ENCODE measurements at regions not wholly inside any gene's neighbourhood (a gene's known extent, or its start where the extent isn't known, plus 50 kb on each side); places are given as distances from the start of the nearest gene placed in this dataset.

DNA sequence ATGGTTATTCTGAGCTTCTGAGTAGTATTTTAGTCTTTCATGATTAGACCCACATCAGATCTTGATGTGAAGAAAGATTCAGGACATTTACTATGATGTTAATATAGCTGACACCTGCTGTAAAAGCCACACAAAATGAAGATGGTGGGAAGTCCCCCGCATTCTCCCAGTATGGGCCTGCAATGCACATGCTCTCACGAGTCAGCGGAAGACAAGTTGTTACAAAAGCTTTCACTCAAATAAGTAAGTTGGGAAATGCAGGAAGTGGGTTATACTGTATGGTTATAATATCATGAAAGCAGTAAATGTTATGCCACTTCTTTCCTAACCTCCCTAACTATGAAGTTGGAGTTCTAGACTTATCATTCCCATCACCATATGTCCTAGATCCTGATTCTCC is 171.9 kb downstream of the KLF5 start:
- no peak for DNase-seq (ENCODE audit: low read depth, low spot score)
- CTCF ChIA-PET, result no interaction called here
- POLR2A ChIA-PET, result no interaction called here
- H3K4me3 ChIP-seq (ENCODE audit: low read depth, low read length), result no peak overlapping the region
- TF ChIP-seq, protein P1, sequence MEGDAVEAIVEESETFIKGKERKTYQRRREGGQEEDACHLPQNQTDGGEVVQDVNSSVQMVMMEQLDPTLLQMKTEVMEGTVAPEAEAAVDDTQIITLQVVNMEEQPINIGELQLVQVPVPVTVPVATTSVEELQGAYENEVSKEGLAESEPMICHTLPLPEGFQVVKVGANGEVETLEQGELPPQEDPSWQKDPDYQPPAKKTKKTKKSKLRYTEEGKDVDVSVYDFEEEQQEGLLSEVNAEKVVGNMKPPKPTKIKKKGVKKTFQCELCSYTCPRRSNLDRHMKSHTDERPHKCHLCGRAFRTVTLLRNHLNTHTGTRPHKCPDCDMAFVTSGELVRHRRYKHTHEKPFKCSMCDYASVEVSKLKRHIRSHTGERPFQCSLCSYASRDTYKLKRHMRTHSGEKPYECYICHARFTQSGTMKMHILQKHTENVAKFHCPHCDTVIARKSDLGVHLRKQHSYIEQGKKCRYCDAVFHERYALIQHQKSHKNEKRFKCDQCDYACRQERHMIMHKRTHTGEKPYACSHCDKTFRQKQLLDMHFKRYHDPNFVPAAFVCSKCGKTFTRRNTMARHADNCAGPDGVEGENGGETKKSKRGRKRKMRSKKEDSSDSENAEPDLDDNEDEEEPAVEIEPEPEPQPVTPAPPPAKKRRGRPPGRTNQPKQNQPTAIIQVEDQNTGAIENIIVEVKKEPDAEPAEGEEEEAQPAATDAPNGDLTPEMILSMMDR (IDR thresholded peaks at IDR 0.05; ENCODE audit: insufficient read depth, low read length, missing control alignments), result no peak

DNA sequence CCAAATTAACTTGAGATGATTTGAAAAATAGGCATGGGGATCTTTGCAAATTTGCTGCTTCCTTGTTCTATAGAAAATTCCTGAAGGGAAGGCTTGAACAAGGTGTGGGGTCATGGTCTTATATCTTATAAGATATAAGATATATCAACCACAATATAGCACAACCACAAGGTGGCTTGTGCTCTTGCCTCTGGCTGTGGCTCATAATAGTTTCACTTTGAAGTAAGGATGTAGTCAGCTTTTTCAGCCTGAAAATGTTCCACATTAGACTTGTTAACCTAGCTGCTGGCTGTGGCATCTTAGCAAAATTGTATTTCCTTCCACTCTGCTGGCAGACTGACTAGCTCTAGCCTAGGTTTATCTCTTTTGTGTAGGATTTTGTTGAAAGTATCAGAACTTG is 169.7 kb downstream of the KLF5 start:
- ChIA-PET POLR2A (no interaction called here), CTCF (interaction anchor here (0.7 to 1.5 kb wide), 5 partner anchors 9 to 165 kb away, joined by 3 to 4 read pairs (median 3); no protein-coding TSS in a partner anchor)
- H3K4me3 ChIP-seq (ENCODE audit: low read depth, low read length), result no peak overlapping the region
- TF ChIP-seq, protein P1 (IDR thresholded peaks at IDR 0.05; ENCODE audit: insufficient read depth, low read length, missing control alignments), result peak; percentile 11
- DNase-seq (ENCODE audit: low read depth, low spot score), result no peak

DNA sequence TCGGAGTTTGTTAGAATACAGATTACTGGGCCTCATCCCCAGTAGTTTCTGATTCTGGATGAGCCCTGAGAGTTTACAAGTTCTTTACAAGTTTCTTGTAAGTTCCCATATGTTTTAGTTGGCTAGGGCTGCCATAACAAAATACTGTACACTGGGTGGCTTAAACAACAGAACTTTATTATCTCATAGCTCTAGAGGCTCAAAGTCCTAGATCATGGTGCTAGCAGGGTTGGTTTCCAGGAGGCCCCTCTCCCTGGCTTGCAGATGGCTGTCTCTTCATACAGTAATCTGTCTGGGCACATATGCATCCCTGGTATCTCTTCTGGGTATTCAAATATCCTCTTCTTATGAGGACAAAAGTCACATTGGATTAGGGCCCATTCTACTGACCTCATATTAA is 167.2 kb downstream of the KLF5 start:
- POLR2A ChIA-PET, result no interaction called here
- TF ChIP-seq, protein P1 (IDR thresholded peaks at IDR 0.05; ENCODE audit: insufficient read depth, low read length, missing control alignments), result no peak
- CTCF ChIA-PET, result no interaction called here
- DNase-seq (ENCODE audit: low read depth, low spot score), result no peak
- H3K4me3 ChIP-seq (ENCODE audit: low read depth, low read length), result no peak overlapping the region

DNA sequence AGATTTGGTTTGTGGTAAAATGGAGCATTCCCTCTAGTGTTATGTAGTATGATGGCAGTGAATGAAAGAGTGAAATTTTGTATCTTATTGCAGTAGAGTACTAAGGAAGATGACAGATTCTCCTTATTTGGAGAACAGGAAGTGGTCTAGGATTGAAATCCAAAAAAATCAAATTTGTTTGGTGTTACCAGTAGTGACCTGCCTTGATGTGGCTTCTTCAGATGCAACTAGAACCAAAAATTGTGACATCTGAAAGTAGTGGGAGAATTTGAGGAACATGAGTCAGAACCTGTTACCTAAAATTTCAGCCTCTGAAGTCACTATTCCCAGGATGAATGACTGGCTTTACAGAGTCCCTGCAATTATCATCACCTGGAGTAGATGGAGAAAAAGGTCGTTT is 165.9 kb downstream of the KLF5 start:
- TF ChIP-seq, protein P1 (IDR thresholded peaks at IDR 0.05; ENCODE audit: insufficient read depth, low read length, missing control alignments), result no peak
- ChIA-PET CTCF (no interaction called here), POLR2A (no interaction called here)
- H3K4me3 ChIP-seq (ENCODE audit: low read depth, low read length), result no peak overlapping the region
- DNase-seq (ENCODE audit: low read depth, low spot score), result no peak

DNA sequence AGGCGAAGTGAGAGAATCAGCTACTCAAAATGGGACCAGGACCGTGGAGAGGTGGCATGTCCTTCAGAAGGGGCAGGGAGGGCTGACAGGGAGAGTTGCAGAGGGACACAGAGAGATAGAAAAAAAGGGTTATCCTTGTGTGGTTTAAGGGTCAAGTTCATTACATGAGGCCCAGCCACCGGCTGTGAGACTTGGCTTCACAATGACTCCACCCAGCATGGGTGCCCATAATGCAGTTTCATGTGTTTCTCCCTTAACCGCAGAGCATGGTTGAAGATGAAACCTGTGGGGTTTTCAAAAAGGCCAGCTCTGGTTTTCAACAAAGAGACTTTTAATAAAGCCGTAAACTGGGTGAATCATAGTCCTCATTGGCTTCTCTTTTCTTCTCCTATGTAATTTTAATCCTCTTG is 164.6 kb downstream of the KLF5 start:
- TF ChIP-seq, protein P1 (IDR thresholded peaks at IDR 0.05; ENCODE audit: insufficient read depth, low read length, missing control alignments), result no peak
- ChIA-PET POLR2A (no interaction called here), CTCF (no interaction called here)
- DNase-seq (ENCODE audit: low read depth, low spot score), result no peak
- H3K4me3 ChIP-seq (ENCODE audit: low read depth, low read length), result no peak overlapping the region

DNA sequence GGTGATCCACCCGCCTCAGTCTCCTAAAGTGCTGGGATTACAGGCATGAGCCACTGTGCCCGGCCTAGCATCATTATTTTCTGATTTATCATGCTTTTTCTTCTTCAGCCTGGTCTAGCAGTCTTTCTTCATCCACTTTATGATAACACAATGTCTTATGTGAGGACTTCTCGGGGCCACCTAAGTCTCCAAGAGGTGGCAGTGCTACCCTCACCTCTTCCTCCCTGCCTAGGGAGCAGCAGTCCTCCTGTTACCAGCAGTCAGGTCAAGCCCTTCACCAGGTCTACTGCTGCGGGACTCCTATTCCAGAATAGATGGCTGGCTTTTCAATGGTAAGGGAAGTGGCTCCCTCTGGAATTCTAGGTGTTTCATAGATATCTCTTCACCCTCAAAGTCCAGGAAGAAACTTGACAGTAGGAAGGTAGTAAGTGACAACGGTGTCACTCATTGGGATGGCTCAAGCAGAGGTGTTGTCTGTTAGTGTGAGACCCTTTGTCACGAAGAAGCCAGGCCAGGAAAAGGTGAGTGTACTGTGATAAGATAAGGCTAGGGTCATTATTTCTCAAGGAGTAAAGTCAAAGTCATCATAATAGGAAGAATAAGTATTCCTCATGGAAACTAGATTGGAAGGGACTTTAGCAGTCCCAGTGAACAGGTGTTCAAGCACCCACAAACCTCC is 164.0 kb downstream of the KLF5 start:
- no peak for DNase-seq (ENCODE audit: low read depth, low spot score)
- no peak overlapping the region for H3K4me3 ChIP-seq (ENCODE audit: low read depth, low read length)
- TF ChIP-seq, protein P1 (IDR thresholded peaks at IDR 0.05; ENCODE audit: insufficient read depth, low read length, missing control alignments), result no peak
- POLR2A ChIA-PET, result no interaction called here
- CTCF ChIA-PET, result no interaction called here
